HG03060 (cell line): ENCODE measurements at regions not wholly inside any gene's neighbourhood (a gene's known extent, or its start where the extent isn't known, plus 50 kb on each side); places are given as distances from the start of the nearest gene placed in this dataset.

Source experiments
- ATAC-seq: cut with Tn5 transposase; IDR thresholded peaks from one replicate; pipeline ENCODE4 v1.9.1; 2021; ENCODE audit warnings: low read depth, moderate number of reproducible peaks; ENCODE audit not compliant: unreplicated experiment

GRCh38 chr2:117738991-117739839 is 75.3 kb upstream of the DDX18 start:
- no peak for ATAC-seq

- ATAC-seq, result no peak
Measured at GRCh38 chr2:117745537-117745936, 69.0 kb upstream of the DDX18 start.

- ATAC-seq, result no peak
Measured at GRCh38 chr2:117755768-117756167, 58.7 kb upstream of the DDX18 start.

GRCh38 chr2:117760916-117761315 is 53.6 kb upstream of the DDX18 start:
- ATAC-seq, result no peak

DNA sequence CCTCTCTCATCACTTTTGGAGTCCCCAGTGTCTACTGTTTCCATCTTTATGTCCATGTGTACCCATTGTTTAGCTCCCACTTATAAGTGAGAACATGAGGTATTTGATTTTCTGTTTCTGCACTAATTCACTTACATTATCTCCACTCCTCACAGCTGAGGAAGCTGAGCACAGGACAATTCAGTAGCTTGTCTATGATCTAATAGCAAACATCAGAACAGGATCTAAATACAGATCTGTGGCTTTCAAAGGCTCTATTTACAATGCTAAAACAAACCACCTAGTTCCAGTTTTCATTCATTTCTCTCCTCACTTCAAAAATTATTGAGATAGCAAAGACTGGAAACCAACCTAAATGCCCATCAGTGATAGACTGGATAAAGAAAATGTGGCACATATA is 52.0 kb upstream of the DDX18 start:
- ATAC-seq, result no peak

- ATAC-seq, result no peak
Measured at GRCh38 chr2:117763804-117764203, 50.7 kb upstream of the DDX18 start.
